OCI-LY3 (cell line): ENCODE measurements at regions not wholly inside any gene's neighbourhood (a gene's known extent, or its start where the extent isn't known, plus 50 kb on each side); places are given as distances from the start of the nearest gene placed in this dataset.

Source experiments
- CTCF ChIP-seq: fragments of 200-600, 300-600 bp; sonication (generic); IDR thresholded peaks from 2 replicates; pipeline ENCODE4 v1.5.1; 2014; ENCODE audit warnings: antibody characterized with exemption, low read length, low read depth
- EZH2phosphoT487 ChIP-seq: fragments of 200-600 bp; shearing (Covaris generic); IDR thresholded peaks from 2 replicates; pipeline ENCODE4 v1.6.1; 2018; ENCODE audit warnings: antibody characterized with exemption, mixed run types, low read depth

DNA sequence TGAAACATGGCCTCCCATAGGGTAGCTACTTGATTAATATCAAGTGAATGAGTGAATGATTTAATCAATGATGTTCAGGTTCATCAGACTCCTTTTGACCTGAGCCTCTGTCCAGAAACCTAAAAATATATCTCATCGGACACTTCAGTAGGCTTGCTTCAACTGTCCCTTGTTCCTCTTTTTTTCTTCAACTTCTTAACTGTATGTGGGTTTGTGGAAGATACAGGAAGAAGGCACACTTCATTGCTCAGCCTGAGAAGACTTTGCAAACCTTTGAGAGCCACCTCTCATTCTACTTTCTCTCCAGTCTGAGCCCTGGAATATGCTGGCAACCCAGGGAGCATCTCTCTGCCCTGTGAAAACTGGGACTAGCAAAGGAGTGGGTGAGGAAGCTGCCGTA lies 557.0 kb downstream of the FGF9 start:
- TF ChIP-seq CTCF (no peak), EZH2phosphoT487 (no peak)
